HL-60 (cell line): ENCODE measurements at regions not wholly inside any gene's neighbourhood (a gene's known extent, or its start where the extent isn't known, plus 50 kb on each side); places are given as distances from the start of the nearest gene placed in this dataset.

Experiments
- CTCF ChIP-seq: IDR thresholded peaks from one replicate; pipeline ENCODE4 v1.5.1; 2011; ENCODE audit warnings: low read length, control low read depth, inconsistent platforms; ENCODE audit not compliant: insufficient read depth
- GABPA ChIP-seq: IDR thresholded peaks from 2 replicates; pipeline ENCODE4 v1.6.1; 2012; ENCODE audit warnings: low read depth
- POLR2AphosphoS5 ChIP-seq: IDR thresholded peaks from 2 replicates; pipeline ENCODE4 v1.6.1; 2012; ENCODE audit warnings: low read depth
- SPI1 ChIP-seq: IDR thresholded peaks from 2 replicates; pipeline ENCODE4 v1.6.1; 2012; ENCODE audit warnings: low read depth, mild to moderate bottlenecking, borderline replicate concordance
- TF ChIP-seq, protein P1 (sequence below): IDR thresholded peaks from 2 replicates; pipeline ENCODE4 v1.6.1; 2012; ENCODE audit warnings: low read depth; ENCODE audit not compliant: insufficient replicate concordance

- TF ChIP-seq CTCF: no peak
- TF ChIP-seq, protein P1, sequence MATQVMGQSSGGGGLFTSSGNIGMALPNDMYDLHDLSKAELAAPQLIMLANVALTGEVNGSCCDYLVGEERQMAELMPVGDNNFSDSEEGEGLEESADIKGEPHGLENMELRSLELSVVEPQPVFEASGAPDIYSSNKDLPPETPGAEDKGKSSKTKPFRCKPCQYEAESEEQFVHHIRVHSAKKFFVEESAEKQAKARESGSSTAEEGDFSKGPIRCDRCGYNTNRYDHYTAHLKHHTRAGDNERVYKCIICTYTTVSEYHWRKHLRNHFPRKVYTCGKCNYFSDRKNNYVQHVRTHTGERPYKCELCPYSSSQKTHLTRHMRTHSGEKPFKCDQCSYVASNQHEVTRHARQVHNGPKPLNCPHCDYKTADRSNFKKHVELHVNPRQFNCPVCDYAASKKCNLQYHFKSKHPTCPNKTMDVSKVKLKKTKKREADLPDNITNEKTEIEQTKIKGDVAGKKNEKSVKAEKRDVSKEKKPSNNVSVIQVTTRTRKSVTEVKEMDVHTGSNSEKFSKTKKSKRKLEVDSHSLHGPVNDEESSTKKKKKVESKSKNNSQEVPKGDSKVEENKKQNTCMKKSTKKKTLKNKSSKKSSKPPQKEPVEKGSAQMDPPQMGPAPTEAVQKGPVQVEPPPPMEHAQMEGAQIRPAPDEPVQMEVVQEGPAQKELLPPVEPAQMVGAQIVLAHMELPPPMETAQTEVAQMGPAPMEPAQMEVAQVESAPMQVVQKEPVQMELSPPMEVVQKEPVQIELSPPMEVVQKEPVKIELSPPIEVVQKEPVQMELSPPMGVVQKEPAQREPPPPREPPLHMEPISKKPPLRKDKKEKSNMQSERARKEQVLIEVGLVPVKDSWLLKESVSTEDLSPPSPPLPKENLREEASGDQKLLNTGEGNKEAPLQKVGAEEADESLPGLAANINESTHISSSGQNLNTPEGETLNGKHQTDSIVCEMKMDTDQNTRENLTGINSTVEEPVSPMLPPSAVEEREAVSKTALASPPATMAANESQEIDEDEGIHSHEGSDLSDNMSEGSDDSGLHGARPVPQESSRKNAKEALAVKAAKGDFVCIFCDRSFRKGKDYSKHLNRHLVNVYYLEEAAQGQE: no peak
- no peak for TF ChIP-seq POLR2AphosphoS5
- no peak for TF ChIP-seq GABPA
- no peak for TF ChIP-seq SPI1
Observed at GRCh38 chr3:145972851-145973250, 188.1 kb downstream of the PLOD2 start.
